ENCODE measurements at regions not wholly inside any gene's neighbourhood (a gene's known extent, or its start where the extent isn't known, plus 50 kb on each side); places are given as distances from the start of the nearest gene placed in this dataset.

GRCh38 chr2:34098256-34098655 is 499.2 kb upstream of the FAM98A start:
- in situ Hi-C loops (cut with MboI; ENCODE audit: low sequenced_read_pairs), result no loop called here

GRCh38 chr2:34096562-34097171 is 497.6 kb upstream of the FAM98A start:
- in situ Hi-C loops (cut with MboI; ENCODE audit: low sequenced_read_pairs), result no loop called here

GRCh38 chr2:34093790-34094189 is 494.7 kb upstream of the FAM98A start:
- in situ Hi-C loops (cut with MboI; ENCODE audit: low sequenced_read_pairs), result no loop called here

DNA sequence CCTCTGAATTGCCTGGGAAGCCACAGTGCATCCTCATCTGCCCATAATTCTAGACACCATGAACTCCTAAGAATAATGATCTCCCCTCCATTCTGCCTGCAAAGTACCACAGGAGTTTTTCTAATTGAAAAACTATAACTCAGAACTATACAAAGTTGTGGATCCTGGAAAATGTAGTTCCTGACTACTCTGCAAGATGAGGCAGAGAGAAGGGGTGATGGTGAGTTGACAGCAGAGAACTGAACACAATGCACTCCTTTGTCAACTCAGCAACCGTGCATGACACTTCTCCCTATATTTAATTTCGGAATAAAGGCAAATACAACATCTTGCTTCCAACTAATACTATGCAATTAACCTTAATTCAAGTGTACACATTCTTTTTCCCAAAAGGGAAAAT is 471.1 kb upstream of the FAM98A start:
- in situ Hi-C loops (cut with MboI; ENCODE audit: low sequenced_read_pairs), result no loop called here

DNA sequence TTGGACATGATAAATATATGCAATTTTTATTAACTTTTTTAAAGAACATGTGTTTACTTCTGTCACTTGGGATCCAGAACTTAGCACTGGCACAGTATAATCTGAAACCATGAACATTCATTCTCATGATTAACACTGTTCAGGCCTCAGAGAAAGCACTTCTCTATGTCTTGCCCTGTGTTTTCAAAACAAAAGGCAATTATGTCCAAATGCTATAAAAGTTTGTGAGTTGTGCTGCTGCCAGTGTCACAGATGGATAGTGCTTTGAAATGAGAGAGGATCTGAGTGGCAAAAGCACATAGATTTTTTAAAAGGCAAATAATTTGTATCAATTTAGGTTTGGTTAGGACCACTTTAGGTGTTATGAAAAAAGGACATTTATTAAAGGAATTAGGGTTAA is 470.5 kb upstream of the FAM98A start:
- in situ Hi-C loops (cut with MboI; ENCODE audit: low sequenced_read_pairs), result no loop called here

DNA sequence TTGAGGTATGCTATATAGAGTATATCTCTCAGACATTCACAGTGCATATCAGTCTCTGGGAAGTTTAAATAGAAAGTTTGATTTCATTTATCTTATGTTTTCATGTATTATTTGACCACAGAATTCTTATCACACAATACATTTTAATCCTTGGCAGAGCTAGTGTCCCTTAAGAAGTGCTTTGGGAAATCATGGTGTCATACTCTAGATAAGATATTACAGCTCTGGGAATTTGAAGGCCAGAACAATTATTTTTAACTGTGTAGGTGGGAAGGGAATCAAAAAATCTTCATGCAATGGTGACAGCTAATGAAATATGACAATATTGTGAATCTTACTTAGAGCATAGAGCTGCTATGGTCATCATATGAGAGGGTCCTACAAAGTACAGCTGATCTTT is 451.3 kb upstream of the FAM98A start:
- in situ Hi-C loops (cut with MboI; ENCODE audit: low sequenced_read_pairs), result no loop called here

- in situ Hi-C loops (cut with MboI; ENCODE audit: low sequenced_read_pairs), result no loop called here
These were observed 446.1 kb upstream of the FAM98A start for GRCh38 chr2:34045101-34045655.

- in situ Hi-C loops (cut with MboI; ENCODE audit: low sequenced_read_pairs), result no loop called here
These were observed 438.8 kb upstream of the FAM98A start for GRCh38 chr2:34037886-34038285.

GRCh38 chr2:34037157-34037556 is 438.1 kb upstream of the FAM98A start:
- in situ Hi-C loops (cut with MboI; ENCODE audit: low sequenced_read_pairs), result no loop called here

GRCh38 chr2:34031097-34031496 is 432.0 kb upstream of the FAM98A start:
- in situ Hi-C loops (cut with MboI; ENCODE audit: low sequenced_read_pairs), result no loop called here

- in situ Hi-C loops (cut with MboI; ENCODE audit: low sequenced_read_pairs), result no loop called here
These were observed 431.2 kb upstream of the FAM98A start for GRCh38 chr2:34030273-34030672.

GRCh38 chr2:34029073-34029472 is 430.0 kb upstream of the FAM98A start:
- in situ Hi-C loops (cut with MboI; ENCODE audit: low sequenced_read_pairs), result no loop called here

- in situ Hi-C loops (cut with MboI; ENCODE audit: low sequenced_read_pairs), result no loop called here
These were observed 426.1 kb upstream of the FAM98A start for GRCh38 chr2:34025196-34025595.

GRCh38 chr2:34012715-34013302 is 413.7 kb upstream of the FAM98A start:
- in situ Hi-C loops (cut with MboI; ENCODE audit: low sequenced_read_pairs), result no loop called here

- in situ Hi-C loops (cut with MboI; ENCODE audit: low sequenced_read_pairs), result no loop called here
These were observed 412.6 kb upstream of the FAM98A start for GRCh38 chr2:34011684-34012083.

DNA sequence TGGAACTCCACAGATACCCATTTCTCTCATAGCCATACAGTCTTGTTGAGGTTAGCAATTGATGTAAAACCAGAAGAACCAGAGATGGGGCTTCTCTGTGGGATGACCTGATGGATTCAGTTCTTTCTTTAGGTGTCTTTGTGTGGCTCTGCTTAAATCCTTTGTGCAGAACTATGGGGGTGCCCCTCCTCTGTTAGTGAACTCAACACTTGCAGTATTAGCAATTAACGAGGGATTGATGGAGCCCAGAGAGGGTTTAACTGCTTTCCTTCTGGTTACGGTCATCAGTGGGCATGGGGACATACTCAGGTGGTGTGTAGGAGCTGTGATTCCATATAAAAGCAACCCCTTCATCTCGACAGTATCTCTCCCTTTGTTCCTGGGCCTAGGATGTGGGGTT is 406.8 kb upstream of the FAM98A start:
- in situ Hi-C loops (cut with MboI; ENCODE audit: low sequenced_read_pairs), result no loop called here

DNA sequence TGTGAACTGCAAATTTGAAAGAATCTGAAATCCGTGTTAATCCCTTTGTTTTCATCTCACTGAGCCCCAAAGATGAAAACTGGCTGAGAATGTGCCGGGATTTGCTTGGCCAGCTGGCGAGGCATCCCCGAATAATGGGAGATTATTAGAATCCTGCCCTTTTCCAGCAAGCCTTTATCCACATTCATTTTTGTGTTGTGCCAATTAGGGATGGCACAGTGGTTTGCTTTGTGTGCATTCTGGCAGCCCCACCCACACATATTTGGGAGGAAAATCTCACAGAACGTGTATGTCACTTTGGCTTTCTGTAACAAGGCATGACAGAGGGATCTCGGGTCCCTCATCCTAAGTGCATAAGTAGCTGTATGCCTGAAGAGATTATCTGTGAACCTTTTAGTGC is 405.8 kb upstream of the FAM98A start:
- in situ Hi-C loops (cut with MboI; ENCODE audit: low sequenced_read_pairs), result no loop called here

- in situ Hi-C loops (cut with MboI; ENCODE audit: low sequenced_read_pairs), result no loop called here
These were observed 404.7 kb upstream of the FAM98A start for GRCh38 chr2:34003795-34004194.

GRCh38 chr2:34001557-34001956 is 402.5 kb upstream of the FAM98A start:
- in situ Hi-C loops (cut with MboI; ENCODE audit: low sequenced_read_pairs), result no loop called here

- in situ Hi-C loops (cut with MboI; ENCODE audit: low sequenced_read_pairs), result no loop called here
These were observed 385.0 kb upstream of the FAM98A start for GRCh38 chr2:33984131-33984530.

DNA sequence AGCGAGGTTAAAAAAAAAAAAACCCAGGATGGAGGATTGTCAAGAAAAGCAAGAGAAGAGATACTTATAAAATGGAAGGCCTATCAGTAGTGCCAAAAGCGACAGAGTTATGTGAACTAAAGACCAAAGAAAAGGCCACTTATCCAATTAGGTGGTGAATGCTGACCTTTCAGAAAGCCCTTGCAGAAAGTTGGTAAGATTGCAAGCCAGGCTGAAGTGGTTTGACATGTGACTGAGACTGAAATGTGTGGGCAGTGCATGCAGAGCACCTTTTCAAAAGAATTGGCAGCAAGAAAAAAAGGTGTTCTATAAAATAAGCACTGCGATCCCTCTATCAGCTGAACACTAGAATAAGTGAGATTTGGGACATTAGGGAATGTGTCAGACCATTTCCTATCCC is 379.4 kb upstream of the FAM98A start:
- in situ Hi-C loops (cut with MboI; ENCODE audit: low sequenced_read_pairs), result no loop called here

- in situ Hi-C loops (cut with MboI; ENCODE audit: low sequenced_read_pairs), result no loop called here
These were observed 376.4 kb upstream of the FAM98A start for GRCh38 chr2:33975498-33975897.

DNA sequence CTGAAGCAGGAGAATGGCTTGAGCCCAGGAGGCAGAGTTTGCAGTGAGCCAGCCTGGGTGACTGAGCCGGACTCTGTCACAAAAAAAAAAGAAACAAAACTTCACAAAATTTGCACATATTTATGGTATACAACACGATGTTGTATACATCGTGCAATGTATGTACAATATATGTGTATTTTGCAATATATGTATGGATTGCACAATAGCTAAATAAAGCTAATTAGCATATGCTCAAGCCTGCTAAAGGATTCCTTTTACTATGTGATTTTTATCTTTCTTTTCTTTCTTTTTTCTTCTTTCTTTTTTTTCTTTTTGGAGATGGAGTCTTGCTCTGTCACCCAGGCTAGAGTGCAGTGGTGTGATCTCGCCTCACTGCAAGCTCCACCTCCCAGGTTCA is 368.0 kb upstream of the FAM98A start:
- in situ Hi-C loops (cut with MboI; ENCODE audit: low sequenced_read_pairs), result no loop called here
